NCI-H82 treated with DMSO at 0.1 percent for 48 hours (cell line): ENCODE measurements at regions not wholly inside any gene's neighbourhood (a gene's known extent, or its start where the extent isn't known, plus 50 kb on each side); places are given as distances from the start of the nearest gene placed in this dataset.

Source experiments
- DNase-seq: peaks from one replicate; lab custom pipeline; 2025; ENCODE audit not compliant: unreplicated experiment; lab: John Stamatoyannopoulos, UW

DNA sequence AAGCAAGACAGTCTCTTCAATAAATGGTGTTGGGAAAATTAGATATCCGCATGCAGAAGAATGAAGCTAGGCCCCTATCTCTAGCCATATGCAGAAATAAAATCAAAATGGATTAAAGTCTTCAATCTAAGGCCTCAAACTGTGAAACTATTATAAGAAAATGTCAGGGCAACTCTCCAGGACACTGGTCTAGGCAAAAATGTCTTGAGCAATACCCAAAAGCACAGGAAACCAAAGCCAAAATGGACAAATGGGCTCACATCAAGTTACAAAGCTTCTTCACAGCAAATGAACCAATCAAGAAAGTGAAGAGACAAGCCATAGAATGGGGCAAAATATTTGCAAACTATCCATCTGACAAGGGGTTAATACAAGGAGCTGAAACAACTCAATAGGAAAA is 338.8 kb downstream of the NNT start:
- no peak for DNase-seq

- DNase-seq: no peak
These were observed 337.6 kb downstream of the NNT start for GRCh38 chr5:43940562-43940961.

- no peak for DNase-seq
These were observed 323.9 kb downstream of the NNT start for GRCh38 chr5:43926923-43927322.

DNA sequence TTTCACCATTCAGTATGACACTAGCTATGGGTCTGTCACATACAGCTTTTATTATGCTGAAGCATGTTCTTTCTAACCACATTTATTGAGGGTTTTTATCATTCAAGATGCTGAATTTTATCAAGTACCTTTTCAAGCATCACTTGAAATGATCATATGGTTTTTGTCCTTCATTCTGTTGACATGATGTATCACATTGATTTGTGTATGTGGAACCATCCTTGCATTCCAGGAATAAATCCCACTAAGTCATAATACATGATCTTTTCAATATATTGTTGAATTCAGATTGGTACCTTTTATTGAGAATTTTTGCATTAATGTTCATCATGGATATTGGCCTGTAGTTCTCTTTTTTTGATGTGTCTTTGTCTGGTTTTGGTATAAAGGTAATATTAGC is 317.4 kb downstream of the NNT start:
- DNase-seq: no peak

GRCh38 chr5:43917925-43918324 is 314.9 kb downstream of the NNT start:
- no peak for DNase-seq

GRCh38 chr5:43903129-43903528 is 300.1 kb downstream of the NNT start:
- DNase-seq: no peak

GRCh38 chr5:43900974-43901373 is 298.0 kb downstream of the NNT start:
- no peak for DNase-seq

- DNase-seq: no peak
These were observed 292.9 kb downstream of the NNT start for GRCh38 chr5:43895876-43896275.

DNA sequence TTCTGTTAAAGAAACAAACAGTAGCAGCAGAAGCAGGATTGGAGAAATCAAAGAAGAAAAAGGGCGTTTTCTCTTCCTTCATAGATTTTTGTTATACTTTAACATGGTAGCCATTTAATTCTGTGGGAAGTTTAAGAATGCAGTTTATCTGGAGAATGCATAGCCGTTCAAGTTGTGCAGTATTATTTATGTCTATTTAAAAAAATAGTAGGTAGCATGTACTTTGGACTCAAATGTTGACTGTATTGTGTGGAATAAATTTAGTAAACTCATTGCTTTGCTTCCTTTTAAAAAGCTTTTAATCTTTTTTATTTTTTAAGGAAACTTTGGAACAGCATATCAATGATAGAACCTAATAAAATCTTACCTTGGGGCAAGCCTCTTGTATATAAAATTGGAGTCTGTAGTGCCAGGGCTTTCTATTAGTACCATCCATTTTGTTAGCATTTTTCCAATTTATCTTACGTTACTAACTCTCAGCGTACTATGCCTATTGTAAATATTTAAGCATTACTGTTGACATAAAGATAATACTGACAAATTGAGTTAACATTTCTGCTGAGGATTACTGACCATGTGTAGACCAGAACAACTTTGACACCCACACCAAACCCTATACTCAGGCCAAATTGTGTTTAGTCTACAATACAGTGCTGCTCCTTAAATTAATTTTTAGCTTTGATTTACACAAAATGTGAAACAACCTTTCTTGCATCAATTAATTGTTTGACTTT is 291.1 kb downstream of the NNT start:
- DNase-seq: no peak

DNA sequence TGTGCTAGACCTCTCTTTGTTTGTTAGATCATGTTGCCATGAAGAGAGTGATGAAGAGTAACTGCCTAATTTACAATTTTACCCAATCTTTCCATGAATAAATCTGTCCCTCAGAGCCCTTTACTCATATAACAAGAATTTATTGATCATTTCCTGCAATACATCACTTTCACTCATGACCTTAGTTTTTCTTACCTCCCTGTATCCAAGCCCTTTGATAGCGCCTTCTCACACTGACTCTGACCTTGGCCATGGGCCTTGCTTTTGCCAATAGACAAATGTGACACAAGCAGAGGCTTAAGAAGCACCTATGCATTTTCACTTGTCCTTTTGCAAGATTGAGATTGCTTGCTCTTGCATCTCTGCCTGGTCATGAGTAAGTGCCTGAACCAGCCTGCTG is 288.1 kb downstream of the NNT start:
- no peak for DNase-seq

GRCh38 chr5:43889233-43889632 is 286.3 kb downstream of the NNT start:
- DNase-seq: no peak

DNA sequence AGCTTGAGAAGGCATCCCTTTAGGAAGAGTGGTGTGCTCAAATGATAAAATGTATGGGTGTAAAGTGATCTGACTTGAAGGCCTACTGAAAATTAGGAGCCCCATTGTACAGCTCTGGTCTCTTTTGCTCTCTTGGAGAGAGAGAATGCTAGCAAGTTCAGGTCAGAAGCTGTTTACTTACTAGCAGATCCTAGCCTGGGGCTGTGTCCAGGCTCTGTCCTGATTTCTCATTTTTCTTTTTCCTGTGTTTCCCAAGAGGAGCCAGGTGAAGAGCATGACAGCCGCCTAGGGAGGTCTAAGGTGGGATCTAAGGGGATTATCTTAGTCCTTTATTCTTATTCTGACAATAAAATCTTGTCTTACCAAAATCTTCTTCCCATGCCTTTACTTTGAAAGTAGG is 272.8 kb downstream of the NNT start:
- no peak for DNase-seq

DNA sequence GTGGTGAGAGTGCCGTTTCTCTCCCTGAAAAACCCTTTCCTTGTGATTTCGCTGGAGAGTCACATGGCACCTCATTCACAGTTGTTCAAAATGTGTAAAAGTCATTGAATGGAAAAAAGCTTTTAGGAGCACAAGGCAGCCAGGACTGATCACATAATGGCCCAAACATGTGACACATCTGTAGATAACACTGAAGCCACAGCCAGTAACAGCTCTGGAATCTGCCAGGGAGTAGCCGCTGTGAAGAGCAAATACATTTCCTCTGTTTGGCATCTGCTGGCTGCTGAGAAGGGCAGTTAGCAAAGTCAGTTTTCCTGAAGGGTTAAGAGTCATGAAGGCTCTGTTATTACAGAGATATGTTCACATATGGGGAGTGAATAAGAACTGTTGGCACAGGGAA is 271.8 kb downstream of the NNT start:
- no peak for DNase-seq

DNA sequence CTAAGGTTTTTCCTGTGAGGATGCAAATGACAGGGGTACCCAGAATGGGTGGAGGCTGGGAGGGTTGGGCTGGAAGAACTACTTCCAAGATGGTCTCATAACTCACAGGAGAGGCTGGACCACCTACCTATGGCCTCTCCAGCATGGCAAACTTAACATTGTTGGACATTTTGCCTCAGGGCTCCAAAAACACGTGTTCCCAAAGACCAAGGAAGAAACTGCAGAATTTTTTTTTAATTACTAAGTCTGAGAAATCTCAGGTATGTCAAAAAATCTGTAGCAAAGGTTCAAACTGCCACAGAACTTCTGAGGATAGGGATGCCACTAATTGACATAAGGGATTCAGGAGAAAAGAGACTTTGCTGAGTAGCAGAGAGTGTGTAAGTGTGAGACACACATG is 270.8 kb downstream of the NNT start:
- DNase-seq: no peak

DNA sequence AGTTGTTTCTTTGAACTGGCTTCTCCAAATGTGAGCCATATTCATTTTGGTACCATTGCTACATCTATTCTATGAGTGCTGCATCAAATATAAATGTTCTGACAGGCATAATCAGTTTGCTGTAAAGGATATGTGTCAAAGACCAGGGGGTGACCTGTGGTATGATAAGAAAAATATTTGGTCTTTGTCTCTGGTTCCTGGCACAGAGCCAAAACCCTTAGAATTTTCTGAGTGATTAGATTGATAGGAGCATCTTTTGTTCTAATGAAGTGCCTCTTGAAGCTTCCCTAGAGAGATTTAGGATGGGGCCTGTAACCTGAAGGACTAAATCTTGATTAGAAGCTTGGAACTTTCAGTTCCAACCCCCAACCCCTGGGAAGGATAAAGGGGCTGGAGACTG is 256.3 kb downstream of the NNT start:
- DNase-seq: no peak

DNA sequence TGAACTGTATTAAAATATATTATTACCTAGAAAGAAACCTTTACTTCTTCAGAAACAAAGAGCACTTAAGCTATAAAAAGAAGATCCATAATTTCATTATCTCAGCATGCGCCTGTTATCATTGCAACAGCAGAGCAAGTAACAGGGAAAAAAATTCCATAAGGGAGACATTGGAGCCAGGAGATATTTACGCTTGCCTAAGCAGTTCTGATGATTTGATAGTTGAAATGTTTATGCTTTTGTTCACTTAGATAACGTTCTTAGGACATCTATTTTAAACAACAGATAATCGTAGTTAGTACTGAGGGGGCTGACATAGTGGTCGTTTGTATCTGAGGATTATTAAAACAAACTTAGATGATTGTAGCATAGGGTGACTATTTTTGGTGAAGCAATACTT is 252.5 kb downstream of the NNT start:
- DNase-seq: no peak

DNA sequence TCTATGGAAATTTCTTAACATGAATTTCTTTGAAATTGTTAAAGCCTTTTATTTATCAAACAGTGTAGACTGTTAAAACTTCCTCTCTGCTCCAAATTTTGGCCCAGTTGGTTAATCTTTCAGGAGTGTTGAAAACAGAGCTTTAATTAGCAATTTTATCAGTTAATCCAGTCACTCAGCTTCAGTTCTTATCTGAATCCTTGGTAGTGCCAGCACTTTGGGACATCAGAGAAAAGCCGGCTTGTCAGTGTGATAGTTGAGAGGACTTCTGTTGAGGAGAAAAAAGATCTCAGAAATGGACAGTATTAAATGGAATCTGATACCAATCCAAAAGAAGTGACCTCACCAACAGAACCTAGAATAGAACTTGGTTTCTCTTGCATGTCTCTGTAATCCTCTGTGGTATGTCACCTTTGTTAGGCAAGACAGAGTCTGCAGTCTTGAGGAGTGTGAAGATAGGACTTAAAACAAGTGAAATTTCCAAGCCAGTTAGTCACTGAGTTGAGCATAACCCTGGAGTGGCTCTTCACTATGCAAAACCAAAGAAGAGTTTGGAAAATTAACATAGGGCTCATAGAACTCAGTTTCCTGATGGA is 251.8 kb downstream of the NNT start:
- DNase-seq: no peak

- no peak for DNase-seq
These were observed 249.3 kb downstream of the NNT start for GRCh38 chr5:43852279-43852678.

GRCh38 chr5:43851741-43852140 is 248.8 kb downstream of the NNT start:
- DNase-seq: peak; percentile 69

- DNase-seq: no peak
These were observed 237.6 kb downstream of the NNT start for GRCh38 chr5:43840424-43841125.

GRCh38 chr5:43839218-43839617 is 236.2 kb downstream of the NNT start:
- DNase-seq: no peak

GRCh38 chr5:43837996-43838395 is 235.0 kb downstream of the NNT start:
- no peak for DNase-seq
